ENCODE measurements at regions not wholly inside any gene's neighbourhood (a gene's known extent, or its start where the extent isn't known, plus 50 kb on each side); places are given as distances from the start of the nearest gene placed in this dataset.

GRCh38 chrX:106499473-106499872, 112.3 kb upstream of the RADX start:
- no peak for TF ChIP-seq CTCF (conservative IDR thresholded peaks at IDR 0.05; ENCODE audit: low read depth, low read length)
- no peak for TF ChIP-seq EZH2 (IDR thresholded peaks at IDR 0.05; ENCODE audit: borderline replicate concordance, low read depth, low read length, poor library complexity, severe bottlenecking)

Data from A673 (cell line).